ENCODE measurements at regions not wholly inside any gene's neighbourhood (a gene's known extent, or its start where the extent isn't known, plus 50 kb on each side); places are given as distances from the start of the nearest gene placed in this dataset.

GRCh38 chr18:67380867-67381266 lies 135.7 kb downstream of the DSEL start:
- TF ChIP-seq CTCF (IDR thresholded peaks at IDR 0.05) (no peak), POLR2A (IDR thresholded peaks at IDR 0.05) (no peak)
